Stimulated activated naive CD8-positive, alpha-beta T cell treated with anti-CD3 and anti-CD28 coated beads, Interleukin-15, Interleukin-2, amounts not matched to agents 100 U/mL and 50 U/mL, for 24 hours (primary cell): ENCODE measurements at regions not wholly inside any gene's neighbourhood (a gene's known extent, or its start where the extent isn't known, plus 50 kb on each side); places are given as distances from the start of the nearest gene placed in this dataset.

ENCODE experiments used
- ATAC-seq: fragments of 150-1000 bp; cut with Tn5 transposase; one replicate; pipeline ENCODE4 v1.10.0; 2021
- DNase-seq: peaks from one replicate; pipeline ENCODE4 v3.0.0; 2021

- DNase-seq (no peak), ATAC-seq (no peak)
Observed at GRCh38 chr4:124469981-124470380, 242.6 kb downstream of the ANKRD50 start.

GRCh38 chr4:124478470-124478869, 234.1 kb downstream of the ANKRD50 start:
- no peak for ATAC-seq

GRCh38 chr4:124480061-124480460, 232.5 kb downstream of the ANKRD50 start:
- DNase-seq (no peak), ATAC-seq (no peak)

More at GRCh38 chr4:124478470-124478869, 234.1 kb downstream of the ANKRD50 start:
- no peak for DNase-seq

GRCh38 chr4:124481123-124481522, 231.4 kb downstream of the ANKRD50 start:
- no peak for ATAC-seq
- no peak for DNase-seq

DNA sequence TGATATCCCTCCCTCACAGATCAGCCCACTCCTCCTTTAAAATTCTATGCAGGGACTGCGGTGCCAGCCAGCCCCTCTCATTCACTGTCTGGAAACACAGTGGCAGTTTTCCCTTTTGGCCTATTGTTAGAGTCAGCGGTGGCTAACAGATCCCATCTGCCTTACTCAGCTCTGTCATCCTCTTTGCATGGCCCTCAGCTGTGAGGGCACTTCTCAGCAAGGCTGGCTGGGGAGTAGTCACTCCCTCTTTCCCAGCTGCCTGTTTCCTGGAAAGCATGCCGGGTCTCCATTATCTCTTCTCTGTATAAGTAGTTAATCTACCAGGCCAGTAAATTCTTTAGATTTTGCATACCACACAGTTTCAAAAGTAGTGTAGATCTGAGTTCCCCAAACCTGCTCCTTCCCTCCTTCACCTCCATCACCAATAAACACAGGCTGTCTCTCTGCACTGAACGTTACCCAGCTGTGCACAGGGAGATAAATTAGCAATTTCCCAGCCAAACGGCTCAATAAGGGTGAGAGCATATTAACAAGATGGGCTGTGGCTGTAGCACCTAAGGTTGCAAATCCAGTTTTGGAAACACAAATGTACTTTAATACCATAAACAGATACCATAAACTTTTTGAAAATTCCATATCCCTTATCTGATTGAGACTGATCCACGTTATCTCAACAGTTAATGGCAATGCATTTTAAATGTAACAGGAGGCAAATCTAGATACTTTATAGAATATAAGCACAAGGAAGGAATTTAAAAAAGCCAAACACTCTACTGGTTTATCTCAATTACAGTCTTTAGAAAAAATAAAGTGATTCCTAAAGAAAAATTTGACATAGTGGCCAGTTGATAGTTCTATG, 229.3 kb downstream of the ANKRD50 start:
- no peak for DNase-seq
- no peak for ATAC-seq

DNA sequence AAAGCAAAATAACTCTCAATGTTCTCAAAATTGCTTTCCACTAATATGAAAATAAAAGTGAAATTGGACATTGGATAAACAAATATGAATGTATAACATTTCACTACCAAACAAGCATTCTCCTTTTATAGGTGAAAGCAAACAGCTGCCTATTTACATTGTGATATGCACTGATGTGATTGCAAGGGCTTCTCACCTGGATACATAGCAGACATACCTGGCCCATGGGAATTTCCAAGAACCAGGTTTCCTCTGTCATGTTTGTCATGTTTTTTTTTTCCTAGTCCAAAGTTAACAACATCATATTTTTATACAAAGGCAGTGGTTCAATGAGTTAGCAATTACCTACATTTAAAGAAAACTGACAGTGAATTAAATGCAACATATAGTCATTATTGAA, 228.5 kb downstream of the ANKRD50 start:
- DNase-seq = no peak
- ATAC-seq = no peak

DNA sequence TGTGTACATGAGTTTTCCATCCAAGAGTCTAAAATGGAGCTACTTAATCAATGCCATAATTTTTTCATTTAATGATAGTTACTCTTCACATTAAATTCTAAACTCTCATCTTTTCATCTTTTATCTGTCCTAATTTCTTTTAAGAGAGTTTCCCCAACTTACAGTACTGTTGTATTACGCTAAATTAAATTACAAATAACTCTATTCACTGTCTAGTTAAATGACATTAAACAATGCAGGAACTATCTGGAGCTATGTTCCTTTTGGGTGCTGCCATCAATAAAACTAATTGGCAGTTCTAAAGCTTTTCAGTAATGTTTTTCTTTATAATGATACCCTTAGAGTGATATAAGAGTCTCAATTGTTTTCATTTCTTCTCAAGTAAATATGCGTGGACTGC, 227.6 kb downstream of the ANKRD50 start:
- ATAC-seq = no peak

GRCh38 chr4:124486423-124486822, 226.1 kb downstream of the ANKRD50 start:
- no peak for ATAC-seq
- DNase-seq = no peak

More for the DNA sequence above, 227.6 kb downstream of the ANKRD50 start:
- no peak for DNase-seq

- no peak for ATAC-seq
Observed at GRCh38 chr4:124487651-124488050, 224.9 kb downstream of the ANKRD50 start.

DNA sequence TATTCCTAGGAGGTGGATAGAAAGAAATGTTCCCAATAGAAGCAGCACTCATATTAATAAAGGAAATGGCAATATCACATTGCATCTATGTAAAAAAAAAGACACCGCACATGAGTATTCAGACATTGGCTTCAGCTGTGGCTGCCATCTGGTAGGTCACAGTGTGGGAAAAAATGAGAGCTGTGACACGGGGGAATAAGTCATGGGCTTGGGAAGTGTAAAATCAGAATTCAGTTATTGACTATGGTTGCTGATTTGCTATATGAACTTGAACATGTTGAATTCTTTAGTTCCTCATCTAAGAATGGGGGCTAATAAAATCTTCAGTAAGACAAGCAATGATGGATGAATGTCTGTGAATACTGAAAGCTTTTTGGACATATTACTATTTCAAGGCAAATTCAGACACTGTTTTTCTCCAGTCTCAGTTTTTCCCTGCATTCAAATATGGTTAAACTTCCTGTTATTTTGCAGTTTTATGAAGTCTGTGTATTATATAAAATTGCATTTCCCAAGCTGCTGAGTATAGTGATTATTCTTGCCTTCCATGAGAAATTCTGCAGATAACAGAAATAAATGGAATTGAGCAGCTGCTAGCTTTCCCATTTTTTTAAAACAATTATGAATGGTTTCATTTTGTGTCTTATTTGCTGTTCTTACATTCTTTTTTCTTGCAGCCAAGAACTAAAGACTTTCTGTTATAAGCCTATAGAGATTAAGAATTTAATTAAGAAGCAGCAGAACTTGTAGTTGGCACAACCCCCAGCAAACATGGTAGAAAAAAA, 221.0 kb downstream of the ANKRD50 start:
- ATAC-seq (no peak), DNase-seq (no peak)

More at GRCh38 chr4:124487651-124488050, 224.9 kb downstream of the ANKRD50 start:
- DNase-seq = no peak

DNA sequence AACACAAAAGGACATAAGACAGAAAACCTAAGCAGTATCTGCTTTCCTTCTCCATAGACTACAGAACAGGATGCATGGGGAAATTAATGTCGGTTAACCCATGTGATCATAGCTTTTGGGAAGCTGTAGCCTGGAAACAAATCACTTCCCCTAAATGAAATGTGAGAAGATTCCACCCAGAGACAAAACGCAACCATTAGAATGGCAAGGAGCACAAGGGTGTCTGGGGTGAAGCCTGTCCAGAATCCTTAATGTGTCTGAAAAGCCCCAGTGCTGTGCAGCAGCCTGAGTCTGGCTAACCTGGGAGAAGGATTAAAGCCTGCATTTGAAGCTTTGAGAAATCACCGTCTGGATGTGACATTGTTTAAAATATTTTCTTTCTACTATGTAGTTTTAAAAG, 213.3 kb downstream of the ANKRD50 start:
- ATAC-seq = no peak
- DNase-seq = no peak

- DNase-seq (no peak), ATAC-seq (no peak)
Observed at GRCh38 chr4:124501576-124501975, 211.0 kb downstream of the ANKRD50 start.

- DNase-seq (no peak), ATAC-seq (no peak)
Observed at GRCh38 chr4:124504431-124504830, 208.1 kb downstream of the ANKRD50 start.

- DNase-seq (no peak), ATAC-seq (no peak)
Observed at GRCh38 chr4:124505211-124505610, 207.3 kb downstream of the ANKRD50 start.

DNA sequence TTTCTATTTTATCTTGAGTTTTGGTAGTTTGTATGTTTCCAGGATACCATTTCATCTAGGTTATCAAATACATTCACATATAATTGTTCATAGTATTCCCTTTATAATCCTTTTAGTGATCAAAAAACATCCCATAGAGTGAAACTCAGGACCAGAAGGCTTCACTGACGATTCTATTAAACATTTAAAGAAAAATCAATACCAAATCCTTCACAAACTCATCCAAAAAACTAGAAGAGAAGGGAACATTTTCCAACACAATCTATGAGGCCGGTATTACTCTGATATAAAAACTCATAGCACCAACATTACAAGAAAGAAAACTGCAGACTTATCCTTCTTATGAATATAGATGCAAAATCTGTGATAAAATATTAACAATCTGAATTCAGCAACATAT, 203.4 kb downstream of the ANKRD50 start:
- ATAC-seq = no peak
- no peak for DNase-seq

DNA sequence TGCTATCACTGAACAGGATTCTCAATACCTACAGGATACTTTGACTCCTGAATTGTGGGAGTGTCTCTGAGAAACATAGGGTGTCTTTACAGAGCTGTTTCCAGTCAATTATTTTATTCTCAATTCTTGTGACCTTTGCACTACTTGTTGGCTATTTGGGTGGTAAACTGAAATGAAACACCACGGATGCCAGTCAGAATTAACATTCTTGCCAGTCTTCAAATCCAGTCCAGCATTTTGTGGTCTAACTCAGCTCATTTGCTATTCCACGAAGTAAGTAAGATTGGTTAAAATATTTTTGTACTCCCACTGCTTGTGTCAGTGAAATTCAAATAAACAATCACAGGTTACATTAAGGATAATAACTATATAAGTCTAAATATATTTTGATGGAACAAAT, 197.9 kb downstream of the ANKRD50 start:
- DNase-seq (no peak), ATAC-seq (no peak)

DNA sequence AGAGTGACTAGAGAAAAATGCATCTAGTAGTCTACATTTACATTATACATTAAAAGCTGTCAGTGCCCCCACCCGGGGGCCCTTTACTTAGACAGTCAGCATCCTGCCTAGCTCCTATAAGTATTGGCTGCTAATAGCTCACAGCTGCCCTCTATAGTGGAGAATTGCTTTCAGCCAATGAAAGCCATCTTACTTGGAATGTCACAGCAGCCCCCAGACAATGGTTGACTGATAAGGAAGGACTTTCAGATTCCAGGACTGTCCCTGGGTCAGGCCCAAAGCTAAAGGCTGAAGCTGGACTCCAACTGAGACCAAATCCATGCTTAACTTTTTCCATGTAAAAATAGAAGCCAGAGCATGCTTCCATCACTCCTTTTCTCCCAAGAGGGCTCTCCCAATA, 196.9 kb downstream of the ANKRD50 start:
- ATAC-seq (no peak), DNase-seq (no peak)

DNA sequence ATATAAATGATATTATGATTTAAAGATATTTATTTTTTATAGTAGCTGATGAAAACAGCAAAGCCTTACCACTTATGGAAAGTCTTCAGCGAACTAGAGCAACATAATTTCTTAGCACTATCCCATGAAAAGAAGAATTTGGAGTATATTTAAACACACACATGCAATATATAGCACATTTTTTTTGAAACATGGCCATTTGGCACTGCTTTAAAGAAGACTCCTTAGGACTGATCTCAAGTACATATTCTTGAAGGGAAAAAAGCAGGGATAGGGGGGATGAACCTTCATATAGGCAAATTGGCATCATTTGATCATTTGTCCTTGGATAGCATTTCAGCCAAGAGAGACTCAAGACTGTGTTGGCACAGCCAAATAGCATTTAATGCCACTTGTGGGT, 193.3 kb downstream of the ANKRD50 start:
- no peak for ATAC-seq
- DNase-seq = no peak

- ATAC-seq = no peak
Observed at GRCh38 chr4:124523816-124524215, 188.7 kb downstream of the ANKRD50 start.

GRCh38 chr4:124525524-124525923, 187.0 kb downstream of the ANKRD50 start:
- no peak for DNase-seq
- no peak for ATAC-seq

More at GRCh38 chr4:124523816-124524215, 188.7 kb downstream of the ANKRD50 start:
- DNase-seq = no peak

DNA sequence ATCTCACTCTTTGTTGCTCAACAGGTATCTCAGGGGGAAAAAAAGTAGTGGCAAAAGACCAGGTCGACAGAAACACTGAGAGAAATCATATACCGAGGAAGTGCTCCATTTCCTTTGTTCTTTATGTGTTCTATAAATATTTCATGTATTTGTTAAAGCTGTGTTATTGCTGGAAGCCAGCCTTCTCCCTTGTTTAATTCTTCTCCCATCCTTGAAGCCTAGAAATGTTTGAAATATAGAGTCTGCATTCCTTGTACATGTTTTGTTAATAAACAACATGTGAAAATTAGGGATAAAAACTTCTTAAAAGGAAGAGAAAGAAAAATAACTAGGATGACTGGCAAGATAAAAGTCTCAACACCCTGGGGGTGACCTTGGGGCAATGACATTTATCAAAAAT, 186.2 kb downstream of the ANKRD50 start:
- DNase-seq (no peak), ATAC-seq (no peak)

DNA sequence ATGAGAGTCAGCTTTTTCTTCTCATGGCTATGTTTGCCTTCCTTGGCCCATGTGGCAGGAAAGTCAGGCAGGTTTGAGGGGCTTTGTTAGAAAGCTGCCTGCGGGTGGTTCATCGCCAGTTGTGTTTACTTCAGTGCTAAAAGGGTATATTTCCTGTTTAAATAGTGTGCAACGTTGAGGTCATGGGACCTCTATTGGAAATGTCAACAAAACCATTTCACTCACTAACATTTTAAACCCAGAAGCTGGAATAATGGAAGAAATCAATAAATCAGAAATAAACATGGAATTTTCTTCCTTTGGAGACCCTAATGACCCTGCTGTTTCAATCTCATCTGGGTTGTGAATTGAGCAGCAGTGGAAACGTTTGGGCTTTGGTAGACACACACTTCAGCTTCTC, 185.8 kb downstream of the ANKRD50 start:
- ATAC-seq (no peak), DNase-seq (no peak)

GRCh38 chr4:124527364-124527763, 185.2 kb downstream of the ANKRD50 start:
- DNase-seq = no peak
- no peak for ATAC-seq
